Nephron (organoid): ENCODE measurements at regions not wholly inside any gene's neighbourhood (a gene's known extent, or its start where the extent isn't known, plus 50 kb on each side); places are given as distances from the start of the nearest gene placed in this dataset.

Experiments used
- H3K27ac Mint-ChIP-seq, 3 experiments: 2 replicates each; pipeline ENCODE4 v1.8.0; 2020; ENCODE audit warnings: mixed read lengths in 3 of 3, mild to moderate bottlenecking in 2 of 3, moderate library complexity in 1 of 3
- H3K27me3 Mint-ChIP-seq: 2 replicates; pipeline ENCODE4 v1.8.0; 2021; ENCODE audit warnings: low read depth, mild to moderate bottlenecking, moderate library complexity, mixed read lengths
- H3K36me3 Mint-ChIP-seq: 2 replicates; pipeline ENCODE4 v1.8.0; 2020; ENCODE audit warnings: low read depth, mixed read lengths
- H3K4me1 Mint-ChIP-seq: 2 replicates; pipeline ENCODE4 v1.8.0; 2020; ENCODE audit warnings: mixed read lengths
- H3K4me3 Mint-ChIP-seq, 3 experiments: 2 replicates each; pipeline ENCODE4 v1.8.0; 2020; ENCODE audit warnings: mild to moderate bottlenecking in 3 of 3, mixed read lengths in 3 of 3, moderate library complexity in 2 of 3
- H3K9me3 Mint-ChIP-seq: 2 replicates; pipeline ENCODE4 v1.8.0; 2020; ENCODE audit warnings: mixed read lengths
- CTCF ChIP-seq, 3 experiments: fragments of 200-600 bp; sonication (generic); IDR thresholded peaks; one replicate each; pipeline ENCODE4 v1.5.0; 2021; ENCODE audit warnings: antibody characterized with exemption in 3 of 3; ENCODE audit not compliant: unreplicated experiment in 3 of 3

- Mint-ChIP-seq H3K4me3 (no peak overlapping the region), H3K9me3 (no peaks in the 10 kb centered on the region), H3K27me3 (peaks cover 7% of the 10 kb centered on the region), H3K4me1 (peaks cover 16% of the 10 kb centered on the region), H3K27ac (peak overlapping the region; percentile 13 to 34 (median 27)), H3K36me3 (no peaks in the 10 kb centered on the region)
- no peak for TF ChIP-seq CTCF (IDR thresholded peaks at IDR 0.05; ENCODE audit: unreplicated experiment in 3 of 3)
Observed at GRCh38 chr9:84187090-84187489, 153.5 kb downstream of the SLC28A3 start.

GRCh38 chr9:84189904-84190303 is 150.7 kb downstream of the SLC28A3 start:
- no peak overlapping the region for H3K4me3 Mint-ChIP-seq

GRCh38 chr9:84190411-84190810 is 150.1 kb downstream of the SLC28A3 start:
- no peaks in the 10 kb centered on the region for H3K9me3 Mint-ChIP-seq
- no peak for TF ChIP-seq CTCF (IDR thresholded peaks at IDR 0.05; ENCODE audit: unreplicated experiment in 3 of 3)
- H3K27ac Mint-ChIP-seq: no peak overlapping the region
- H3K4me1 Mint-ChIP-seq: peaks cover 16% of the 10 kb centered on the region
- no peak overlapping the region for H3K4me3 Mint-ChIP-seq
- H3K27me3 Mint-ChIP-seq: peaks cover 3% of the 10 kb centered on the region
- no peaks in the 10 kb centered on the region for H3K36me3 Mint-ChIP-seq

More at GRCh38 chr9:84189904-84190303, 150.7 kb downstream of the SLC28A3 start:
- peaks cover 3% of the 10 kb centered on the region for H3K27me3 Mint-ChIP-seq
- no peaks in the 10 kb centered on the region for H3K9me3 Mint-ChIP-seq
- no peak overlapping the region for H3K27ac Mint-ChIP-seq
- no peak for TF ChIP-seq CTCF (IDR thresholded peaks at IDR 0.05; ENCODE audit: unreplicated experiment in 3 of 3)
- peaks cover 16% of the 10 kb centered on the region for H3K4me1 Mint-ChIP-seq
- no peaks in the 10 kb centered on the region for H3K36me3 Mint-ChIP-seq

- no peaks in the 10 kb centered on the region for H3K36me3 Mint-ChIP-seq
- peaks cover 7% of the 10 kb centered on the region for H3K27me3 Mint-ChIP-seq
- H3K4me3 Mint-ChIP-seq: no peak overlapping the region
- TF ChIP-seq CTCF (IDR thresholded peaks at IDR 0.05; ENCODE audit: unreplicated experiment in 3 of 3): no peak
- no peaks in the 10 kb centered on the region for H3K9me3 Mint-ChIP-seq
- peaks cover 17% of the 10 kb centered on the region for H3K4me1 Mint-ChIP-seq
- H3K27ac Mint-ChIP-seq: peak overlapping the region in 1 of 3 experiments; percentile 44
Observed at GRCh38 chr9:84206801-84207370, 133.7 kb downstream of the SLC28A3 start.

GRCh38 chr9:84207491-84207951 is 133.0 kb downstream of the SLC28A3 start:
- Mint-ChIP-seq H3K4me3 (no peak overlapping the region), H3K9me3 (no peaks in the 10 kb centered on the region), H3K27ac (peak overlapping the region in 2 of 3 experiments; percentile 8 to 37), H3K36me3 (no peaks in the 10 kb centered on the region), H3K4me1 (peaks cover 17% of the 10 kb centered on the region), H3K27me3 (peaks cover 7% of the 10 kb centered on the region)
- no peak for TF ChIP-seq CTCF (IDR thresholded peaks at IDR 0.05; ENCODE audit: unreplicated experiment in 3 of 3)

- TF ChIP-seq CTCF (IDR thresholded peaks at IDR 0.05; ENCODE audit: unreplicated experiment in 3 of 3): no peak
- Mint-ChIP-seq H3K4me3 (no peak overlapping the region), H3K36me3 (no peaks in the 10 kb centered on the region), H3K27ac (no peak overlapping the region), H3K9me3 (no peaks in the 10 kb centered on the region), H3K27me3 (no peaks in the 10 kb centered on the region), H3K4me1 (peaks cover 7% of the 10 kb centered on the region)
Observed at GRCh38 chr9:84212246-84212645, 128.3 kb downstream of the SLC28A3 start.
